HG03108 (cell line): ENCODE measurements at regions not wholly inside any gene's neighbourhood (a gene's known extent, or its start where the extent isn't known, plus 50 kb on each side); places are given as distances from the start of the nearest gene placed in this dataset.

ENCODE experiments used
- ATAC-seq: cut with Tn5 transposase; IDR thresholded peaks from one replicate; pipeline ENCODE4 v1.9.1; 2021; ENCODE audit warnings: moderate library complexity; ENCODE audit not compliant: unreplicated experiment

GRCh38 chr1:184302346-184302745 is 84.5 kb upstream of the C1orf21 start:
- no peak for ATAC-seq

DNA sequence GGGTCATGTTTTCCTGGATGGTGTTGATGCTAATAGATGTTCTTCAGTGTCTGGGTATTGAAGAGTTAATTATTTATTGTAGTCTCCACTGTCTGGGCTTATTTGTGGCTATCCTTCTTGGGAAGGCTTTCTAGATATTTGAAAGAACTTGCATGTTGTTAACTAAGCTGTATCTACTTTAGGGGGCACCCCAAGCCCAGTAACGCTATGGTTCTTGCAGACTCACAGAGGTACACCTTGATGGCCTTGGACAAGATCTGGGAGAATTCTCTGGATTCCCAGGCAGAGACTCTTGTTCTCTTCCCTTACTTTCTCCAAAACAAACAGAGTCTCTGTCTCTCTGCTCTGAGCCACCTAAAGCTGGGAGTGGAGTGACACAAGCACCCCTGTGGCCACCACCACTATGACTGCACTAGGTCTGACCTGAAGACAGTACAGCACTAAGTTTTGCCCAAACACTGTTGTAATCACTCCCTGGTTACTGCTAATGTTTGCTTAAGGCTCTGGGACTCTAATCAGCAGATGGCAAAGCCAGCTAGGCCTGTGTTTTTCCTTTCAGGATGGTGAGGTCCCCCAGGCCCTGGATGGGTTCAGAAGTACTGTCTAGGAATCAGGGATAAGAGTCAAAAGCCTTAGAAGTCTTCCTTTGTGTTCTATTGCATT is 76.5 kb upstream of the C1orf21 start:
- no peak for ATAC-seq

- no peak for ATAC-seq
Measured at GRCh38 chr1:184311580-184311979, 75.2 kb upstream of the C1orf21 start.

DNA sequence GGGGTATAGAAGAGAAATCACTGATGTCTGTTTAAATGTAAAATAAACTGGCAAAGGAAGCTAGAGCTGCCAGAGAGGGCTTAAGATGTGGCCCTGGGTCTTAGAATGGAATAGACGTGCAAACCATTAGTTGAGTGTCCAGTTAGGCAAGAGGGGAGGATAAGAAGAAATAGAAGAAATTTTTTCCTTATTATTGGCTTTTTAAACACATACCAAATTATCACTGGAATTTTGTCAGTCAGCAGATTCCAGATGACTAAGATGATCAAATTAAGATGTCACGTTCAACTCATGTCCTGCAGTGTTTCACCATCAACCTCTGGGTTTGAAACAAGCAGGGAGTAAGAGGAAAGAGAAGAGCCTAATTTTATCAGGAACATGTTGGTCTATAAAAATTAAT is 71.6 kb upstream of the C1orf21 start:
- ATAC-seq: no peak

- ATAC-seq: no peak
Measured at GRCh38 chr1:184319879-184320278, 67.0 kb upstream of the C1orf21 start.

DNA sequence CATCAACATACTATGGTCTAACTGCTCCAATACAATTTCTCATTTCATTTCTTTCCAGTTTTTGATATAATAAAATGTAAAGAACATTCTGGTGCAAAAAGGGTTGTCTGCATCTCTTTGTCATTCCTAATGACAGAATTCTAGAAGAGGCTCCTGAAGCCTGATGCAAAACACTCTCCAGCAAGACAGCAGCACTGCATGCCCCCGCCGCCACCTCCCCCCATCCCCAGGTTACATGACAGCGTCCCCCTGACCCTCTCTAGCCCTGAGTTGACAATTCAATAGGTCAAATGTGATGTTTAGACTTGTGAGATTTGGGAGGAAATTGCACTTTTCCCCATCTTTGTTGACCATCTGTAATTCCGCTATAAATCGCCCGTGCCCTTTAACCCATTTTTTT is 64.6 kb upstream of the C1orf21 start:
- no peak for ATAC-seq

- ATAC-seq: no peak
Measured at GRCh38 chr1:184324972-184325371, 61.9 kb upstream of the C1orf21 start.

- ATAC-seq: no peak
Measured at GRCh38 chr1:184326278-184326677, 60.6 kb upstream of the C1orf21 start.

DNA sequence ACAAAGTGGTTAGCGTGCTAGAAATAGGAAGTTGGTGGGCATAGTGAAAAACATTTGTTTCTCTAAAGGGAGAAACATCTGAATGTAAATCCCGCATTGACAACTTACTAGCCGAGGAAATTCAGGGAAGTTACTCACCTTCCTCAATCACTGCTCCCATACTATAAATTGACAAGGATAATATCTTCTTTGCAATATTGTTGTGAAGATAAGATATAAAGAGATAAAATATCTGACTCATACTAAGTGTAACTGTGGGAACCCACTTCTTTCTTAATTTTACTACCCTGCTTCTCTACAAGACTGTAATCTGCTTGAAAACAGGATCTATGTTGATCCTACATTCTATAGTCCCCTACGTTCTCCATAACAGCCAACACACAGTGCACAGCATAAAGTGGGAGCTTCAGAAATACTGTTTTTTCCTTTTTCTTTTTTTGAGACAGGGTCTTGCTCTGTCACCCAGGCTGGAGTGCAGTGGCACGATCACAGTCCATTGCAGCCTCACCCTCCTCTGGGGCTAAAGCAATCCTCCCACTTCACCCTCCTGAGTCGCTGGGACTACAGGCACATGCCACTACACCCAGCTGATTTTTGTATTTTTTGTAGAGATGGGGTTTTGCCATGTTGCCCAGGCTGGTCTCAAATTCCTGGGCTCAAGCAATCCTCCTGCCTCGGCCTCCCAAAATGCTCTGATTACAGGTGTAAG is 57.4 kb upstream of the C1orf21 start:
- no peak for ATAC-seq

DNA sequence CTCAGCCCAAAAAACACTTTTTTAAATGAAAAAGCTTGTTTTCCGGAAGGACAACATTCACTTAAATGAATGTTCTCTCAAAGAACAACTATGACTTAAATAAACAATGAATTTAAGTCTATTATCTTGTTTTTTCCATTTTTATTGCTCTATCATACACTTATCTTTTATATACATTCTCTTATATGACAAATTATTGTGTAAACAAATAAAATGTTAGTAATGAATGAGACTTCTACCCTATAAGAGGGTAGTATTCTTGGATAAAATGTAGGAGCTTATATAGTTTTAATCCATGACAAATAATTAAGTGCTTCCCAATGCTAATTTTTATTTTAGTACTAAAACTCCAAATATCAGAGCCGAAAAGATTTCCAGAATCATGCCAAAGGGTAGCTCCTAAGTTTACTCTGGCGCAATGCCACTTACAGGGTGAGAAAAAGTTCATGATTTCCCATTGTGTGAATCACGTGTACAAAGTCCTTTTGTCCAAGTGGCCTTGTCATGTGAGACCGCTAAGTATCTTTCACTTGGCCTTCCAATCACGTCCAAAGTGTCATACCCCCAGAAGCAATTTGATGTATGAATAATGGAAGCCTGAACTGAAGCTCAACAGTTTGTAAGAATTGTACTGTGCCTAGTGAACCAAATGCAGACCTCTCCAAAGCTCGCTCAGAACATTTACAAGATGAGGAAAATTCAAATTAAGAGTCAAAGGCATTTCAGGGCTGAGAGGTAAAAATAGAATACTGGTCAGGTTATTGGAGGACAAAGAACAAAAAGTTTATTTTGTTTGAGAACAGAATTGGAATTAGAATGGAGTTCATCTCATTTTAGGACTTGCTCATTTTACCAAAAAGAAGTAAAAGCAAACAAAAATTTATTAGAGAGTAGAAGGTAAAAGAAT is 56.6 kb upstream of the C1orf21 start:
- ATAC-seq: no peak

DNA sequence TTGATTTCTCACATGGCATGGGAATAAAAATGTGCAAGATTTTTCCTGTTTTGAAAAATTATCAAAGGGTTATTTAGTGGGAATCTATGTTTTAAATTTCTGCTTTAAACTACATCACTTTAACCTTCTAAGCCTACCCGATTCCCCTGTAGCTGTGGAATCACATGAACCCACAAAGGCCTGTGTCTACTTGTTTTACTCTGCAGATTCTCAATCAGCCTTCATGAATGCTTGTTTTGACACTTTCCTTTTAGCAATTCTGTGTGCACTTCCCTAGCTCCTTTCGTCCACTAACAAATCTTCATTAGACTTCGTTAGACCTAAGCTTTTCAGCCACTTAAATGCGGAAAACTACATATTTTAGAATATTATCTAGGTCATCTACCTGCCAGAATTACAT is 56.0 kb upstream of the C1orf21 start:
- no peak for ATAC-seq
